ENCODE measurements at regions not wholly inside any gene's neighbourhood (a gene's known extent, or its start where the extent isn't known, plus 50 kb on each side); places are given as distances from the start of the nearest gene placed in this dataset.
A peak's percentile ranks its signal among the peaks of the same experiment; 100 is the strongest.
"Not testable (repeated sequence)": the region's sequence is repeated elsewhere in the genome, so short reads cannot be mapped to it uniquely, and the experiment has no call there.

GRCh38 chrX:103428525-103428924, 52.2 kb downstream of the BEX3 start:
- no peak for DNase-seq (ENCODE audit: low read depth)

GRCh38 chrX:103429026-103429425, 52.7 kb downstream of the BEX3 start:
- not testable (repeated sequence) for DNase-seq (ENCODE audit: low read depth)

- DNase-seq (ENCODE audit: low read depth) = peak; percentile 70
Measured at GRCh38 chrX:103431316-103431715, 55.0 kb downstream of the BEX3 start.

GRCh38 chrX:103432841-103433240, 56.5 kb downstream of the BEX3 start:
- not testable (repeated sequence) for DNase-seq (ENCODE audit: low read depth)

GRCh38 chrX:103437147-103437873, 61.0 kb downstream of the BEX3 start:
- no peak for DNase-seq (ENCODE audit: low read depth)

GRCh38 chrX:103439161-103439560, 62.8 kb downstream of the BEX3 start:
- no peak for DNase-seq (ENCODE audit: low read depth)

- no peak for DNase-seq (ENCODE audit: low read depth)
Measured at GRCh38 chrX:103440621-103441020, 64.3 kb downstream of the BEX3 start.

- no peak for DNase-seq (ENCODE audit: low read depth)
Measured at GRCh38 chrX:103441878-103442535, 65.7 kb downstream of the BEX3 start.

GRCh38 chrX:103442536-103442901, 66.2 kb downstream of the BEX3 start:
- peak; percentile 58 for DNase-seq (ENCODE audit: low read depth)

- DNase-seq (ENCODE audit: low read depth) = peak; percentile 26
Measured at GRCh38 chrX:103446665-103447302, 70.4 kb downstream of the BEX3 start.

All from ELR (cell line).